ENCODE measurements at regions not wholly inside any gene's neighbourhood (a gene's known extent, or its start where the extent isn't known, plus 50 kb on each side); places are given as distances from the start of the nearest gene placed in this dataset.
"Not testable (repeated sequence)": the region's sequence is repeated elsewhere in the genome, so short reads cannot be mapped to it uniquely, and the experiment has no call there.

DNA sequence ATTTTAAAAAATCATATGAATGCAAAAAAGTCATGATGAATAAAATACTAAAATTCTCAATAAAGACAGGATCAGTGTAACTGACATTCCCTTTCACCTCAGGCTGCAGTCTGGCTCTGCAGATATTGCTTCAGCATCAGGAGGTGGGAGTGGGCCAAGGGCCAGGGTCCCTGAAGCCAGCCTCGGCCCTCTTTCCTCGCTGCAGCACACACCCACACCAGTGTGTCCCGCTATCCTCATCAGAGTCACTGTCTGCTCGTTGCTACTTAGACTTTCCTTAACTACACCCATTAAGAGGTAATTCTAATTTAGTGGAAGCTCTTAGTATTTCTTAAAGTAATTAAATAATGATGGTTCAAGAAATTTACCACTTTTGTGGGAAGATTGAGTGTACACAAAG is 298.2 kb downstream of the UBE3D start:
- intact Hi-C loops (cut with DNase I) = no loop called here
- DNase-seq (ENCODE audit: low spot score) = no peak

DNA sequence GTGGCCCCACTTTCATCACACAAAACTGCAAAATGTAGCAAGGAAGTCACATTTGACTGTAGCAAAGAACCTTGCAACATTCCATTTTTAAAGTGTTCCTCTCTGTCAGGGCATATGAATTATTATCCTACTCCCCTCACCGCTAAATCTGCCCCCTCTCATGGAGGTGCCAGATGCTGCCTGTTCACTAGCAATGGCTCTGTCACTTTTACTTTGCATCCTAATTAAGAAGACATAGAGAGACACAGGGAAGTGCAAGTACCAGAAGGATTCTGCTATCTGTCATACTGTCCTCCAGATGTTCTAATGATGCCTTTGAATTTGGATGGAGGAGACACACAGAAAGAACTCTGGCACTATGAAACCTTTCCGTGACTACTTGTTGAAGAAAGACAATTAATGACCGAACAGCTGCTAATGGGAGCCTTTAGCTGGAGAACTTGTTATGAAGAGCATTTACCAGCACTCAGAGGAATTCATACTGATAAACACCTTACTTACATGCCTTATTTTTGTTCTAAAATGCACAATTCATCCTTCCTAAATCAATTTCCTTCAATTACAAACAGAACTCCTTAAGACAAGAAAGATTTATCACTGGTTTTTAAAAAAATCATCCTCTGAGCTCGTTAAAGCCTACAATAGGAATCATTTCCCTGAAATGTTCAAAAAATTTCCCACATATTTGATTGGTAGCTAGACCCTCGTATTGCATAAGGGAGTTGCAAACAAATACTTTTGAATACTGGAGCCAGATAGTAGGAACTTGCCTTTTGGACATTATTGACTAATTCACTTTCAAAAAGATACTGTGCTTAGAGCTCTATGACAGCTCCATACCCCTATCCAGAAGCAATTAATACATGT is 292.6 kb downstream of the UBE3D start:
- intact Hi-C loops (cut with DNase I) = no loop called here

DNA sequence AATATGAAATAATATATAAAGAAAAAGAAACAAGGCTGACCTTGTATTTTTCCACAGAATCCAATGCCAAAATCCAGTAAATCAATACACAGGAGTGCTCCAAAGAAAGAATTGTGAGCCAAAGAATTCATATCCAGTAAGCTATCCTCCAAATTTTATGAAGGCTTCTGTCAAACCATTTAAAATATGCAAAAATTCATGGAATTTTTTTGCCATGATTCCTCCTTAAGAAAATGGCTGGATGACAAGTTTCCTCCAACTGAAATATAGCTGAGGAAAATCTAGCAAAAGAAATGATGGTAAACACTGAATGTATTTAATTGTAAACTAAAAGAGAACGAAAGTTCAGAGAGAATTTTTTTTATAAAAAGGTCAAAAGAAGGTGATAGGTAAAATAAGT is 290.3 kb downstream of the UBE3D start:
- intact Hi-C loops (cut with DNase I) = no loop called here
- no peak for DNase-seq (ENCODE audit: low spot score)

More for the DNA sequence above, 292.6 kb downstream of the UBE3D start:
- DNase-seq (ENCODE audit: low spot score) = no peak

DNA sequence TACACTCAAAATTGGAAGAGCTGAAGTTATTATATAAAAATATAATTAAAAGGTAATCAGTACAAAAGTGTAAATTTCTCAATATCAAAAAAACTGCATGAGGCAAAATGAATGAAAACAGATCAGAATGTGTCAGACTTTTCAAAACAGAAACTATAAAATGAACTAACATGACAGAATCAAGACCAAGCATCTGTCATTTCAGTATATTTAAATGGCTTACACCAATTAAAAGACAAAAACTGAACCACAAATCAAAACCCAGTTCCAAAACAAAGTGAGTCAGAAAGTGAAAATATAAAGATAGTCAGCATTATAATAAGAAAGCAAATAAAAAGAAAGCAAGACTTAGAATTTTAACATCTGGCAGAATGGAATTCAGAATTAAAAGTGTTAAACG is 289.7 kb downstream of the UBE3D start:
- intact Hi-C loops (cut with DNase I) = no loop called here
- DNase-seq (ENCODE audit: low spot score) = no peak

DNA sequence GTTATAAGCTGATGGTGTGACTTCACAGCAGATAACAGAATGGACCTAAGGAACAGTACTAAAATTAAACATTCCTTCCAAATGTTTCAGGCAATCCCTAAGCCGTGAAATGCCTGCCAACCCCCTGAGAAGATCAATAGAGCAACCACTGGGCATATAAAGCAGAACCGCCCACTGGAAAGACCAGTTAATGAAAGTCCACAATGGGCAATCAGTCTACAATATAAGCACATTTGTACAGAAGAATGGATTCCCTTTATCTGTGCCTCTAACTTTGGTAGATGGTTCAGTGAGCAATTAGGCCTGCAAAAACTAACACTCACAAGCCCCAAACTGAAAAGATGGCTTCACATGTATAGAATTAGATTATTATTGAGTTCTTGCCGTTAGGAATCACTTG is 286.6 kb downstream of the UBE3D start:
- intact Hi-C loops (cut with DNase I) = no loop called here
- no peak for DNase-seq (ENCODE audit: low spot score)

DNA sequence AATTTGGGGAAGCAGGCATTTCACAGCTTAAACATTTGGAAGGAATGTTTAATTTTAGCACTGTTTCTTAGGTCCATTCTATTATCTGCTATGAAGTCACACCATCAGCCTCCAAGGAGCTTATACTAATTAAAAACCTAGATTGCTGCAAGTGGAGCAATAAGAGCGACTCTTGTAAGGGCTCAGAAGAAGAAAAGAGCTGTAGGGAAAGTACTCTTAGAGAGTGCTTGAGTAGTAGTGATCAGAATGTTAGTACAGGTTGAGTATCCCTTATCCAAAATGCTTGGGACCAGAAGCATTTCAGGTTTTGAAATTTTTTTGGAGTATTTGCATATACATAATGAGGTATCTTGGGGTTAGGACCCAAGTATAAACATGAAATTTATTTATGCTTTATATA is 285.3 kb downstream of the UBE3D start:
- intact Hi-C loops (cut with DNase I) = no loop called here
- DNase-seq (ENCODE audit: low spot score) = no peak

DNA sequence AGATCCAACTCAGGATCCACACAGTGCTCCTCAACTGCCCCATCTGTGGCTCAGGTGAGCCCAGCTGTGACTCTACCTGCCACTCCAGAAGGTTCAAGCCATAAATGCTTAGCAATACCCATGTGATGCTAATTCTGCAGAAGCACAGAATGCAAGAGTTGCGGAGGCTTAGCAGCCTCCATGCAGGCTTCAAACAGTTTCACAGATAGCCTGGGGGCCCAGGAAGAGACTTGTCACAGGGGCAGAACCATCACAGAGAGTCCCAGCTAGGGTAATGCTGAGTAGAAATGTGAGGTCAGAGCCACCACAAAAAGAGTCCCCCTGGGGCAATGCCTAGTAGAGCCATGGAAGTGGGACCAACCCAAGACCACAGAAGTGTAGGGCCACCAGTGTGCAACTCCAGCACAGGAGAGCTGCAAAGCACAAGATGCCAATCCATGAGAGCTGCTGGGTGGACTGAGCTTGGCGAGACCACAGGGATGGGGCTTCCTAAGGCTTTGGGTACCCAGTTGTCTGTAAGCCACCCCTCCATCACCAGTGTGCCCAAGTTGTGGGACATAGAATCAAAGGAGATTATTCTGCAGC is 283.9 kb downstream of the UBE3D start:
- DNase-seq (ENCODE audit: low spot score) = no peak

DNA sequence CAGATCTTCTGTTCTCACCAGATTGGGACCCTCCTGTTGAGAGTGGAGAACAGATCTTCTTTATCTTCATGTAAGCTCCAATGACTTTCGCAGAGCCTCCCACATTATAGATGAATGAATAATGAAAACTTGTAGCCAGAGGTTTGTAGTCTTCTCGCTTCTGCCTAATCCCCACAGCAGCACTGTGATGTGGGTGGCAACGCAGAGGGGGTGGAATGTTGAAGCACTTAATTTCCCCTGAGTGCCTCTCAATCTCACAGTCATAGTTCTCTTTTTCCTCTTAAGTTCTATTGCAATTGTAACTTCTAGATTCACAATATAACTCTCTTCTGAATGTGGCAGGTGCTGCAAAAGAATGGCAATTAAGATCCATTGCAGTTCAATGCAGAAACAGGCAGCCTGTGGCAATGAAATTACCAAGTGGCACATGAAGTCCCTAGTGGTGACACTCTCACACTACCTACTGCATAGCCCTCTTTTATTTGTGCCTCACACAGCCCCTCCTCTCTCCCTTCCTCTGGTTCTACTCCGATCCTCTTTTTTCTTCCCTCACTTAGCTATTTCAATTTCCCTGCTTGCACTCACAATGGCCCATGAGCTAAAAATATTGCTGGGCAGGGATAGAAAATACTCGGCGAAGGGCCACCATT is 281.9 kb downstream of the UBE3D start:
- no peak for DNase-seq (ENCODE audit: low spot score)
- intact Hi-C loops (cut with DNase I) = no loop called here

More for the DNA sequence above, 283.9 kb downstream of the UBE3D start:
- intact Hi-C loops (cut with DNase I) = no loop called here

DNA sequence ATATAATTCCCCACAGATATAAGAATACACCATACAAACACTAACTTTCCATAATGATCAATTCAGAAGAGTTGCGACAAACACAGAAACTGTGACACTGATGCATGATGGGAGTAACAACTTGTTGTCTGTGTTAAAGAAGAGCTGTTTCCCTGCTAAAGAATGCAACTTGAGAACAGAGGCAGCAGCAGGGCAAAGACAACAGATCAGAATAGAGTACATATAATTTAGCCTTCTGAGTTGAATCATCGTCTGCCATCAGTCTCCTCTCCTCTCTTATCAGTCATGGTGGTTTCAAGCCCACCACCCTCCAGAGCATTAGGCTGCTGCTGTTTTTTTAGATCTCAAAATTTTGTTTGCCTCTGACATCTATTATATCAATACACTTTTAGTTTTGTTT is 280.4 kb downstream of the UBE3D start:
- no peak for DNase-seq (ENCODE audit: low spot score)
- intact Hi-C loops (cut with DNase I) = no loop called here

DNA sequence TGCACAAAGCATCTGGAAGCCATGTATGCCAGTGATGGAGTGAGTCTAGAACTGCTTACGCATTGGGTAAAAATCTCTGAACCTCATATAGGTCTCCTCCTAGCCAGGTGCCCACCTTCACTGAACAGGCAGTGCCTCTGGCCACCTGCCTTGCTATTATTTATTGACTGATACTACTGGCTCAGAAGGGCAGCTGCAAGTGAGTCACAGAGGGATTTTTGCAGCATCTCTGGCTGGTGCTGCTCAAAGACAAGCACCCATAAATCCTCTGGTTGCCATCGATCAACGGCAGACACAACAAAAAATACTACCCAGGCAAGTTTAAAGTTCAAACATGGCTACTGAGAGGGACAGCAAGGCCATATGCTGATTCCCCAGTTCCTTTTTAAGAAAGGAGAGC is 279.4 kb downstream of the UBE3D start:
- intact Hi-C loops (cut with DNase I) = no loop called here

DNA sequence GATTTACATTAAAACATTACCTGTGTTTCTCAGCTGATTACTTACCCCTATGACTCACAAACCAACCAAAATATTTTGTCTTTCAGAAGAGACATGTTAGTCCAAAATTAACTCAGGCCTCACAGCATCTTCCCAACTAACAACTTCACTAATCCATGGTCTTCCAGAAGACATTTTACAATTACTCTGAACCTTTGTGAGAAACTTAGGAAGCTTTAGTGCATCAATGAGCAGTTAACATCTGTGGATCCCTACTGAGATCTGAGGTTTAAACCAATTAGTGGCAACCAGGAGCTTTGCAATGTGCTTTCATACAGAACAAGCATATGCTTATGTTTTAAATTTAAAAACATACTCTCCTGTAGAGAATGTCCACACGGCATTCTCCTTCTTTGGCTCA is 269.7 kb downstream of the UBE3D start:
- intact Hi-C loops (cut with DNase I) = no loop called here
- no peak for DNase-seq (ENCODE audit: low spot score)

More for the DNA sequence above, 279.4 kb downstream of the UBE3D start:
- no peak for DNase-seq (ENCODE audit: low spot score)

DNA sequence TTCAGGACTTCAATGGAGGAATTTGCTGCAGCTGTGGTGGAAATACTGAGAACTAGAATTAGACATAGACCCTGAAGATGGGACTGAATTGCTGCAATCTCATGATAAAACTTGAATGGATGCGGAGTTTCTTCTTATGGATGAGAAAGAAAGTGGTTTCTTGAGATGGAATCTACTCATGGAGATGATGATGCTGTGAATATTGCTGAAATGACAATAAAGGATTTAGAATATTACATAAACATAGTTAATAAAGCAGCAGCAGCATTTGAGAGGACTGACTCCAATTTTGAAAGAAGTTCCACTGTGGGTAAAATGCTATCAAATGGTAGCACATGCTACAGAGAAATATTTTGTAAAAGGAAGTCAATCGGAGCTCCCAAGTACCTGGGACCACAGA is 264.6 kb downstream of the UBE3D start:
- DNase-seq (ENCODE audit: low spot score) = no peak
- intact Hi-C loops (cut with DNase I) = no loop called here

DNA sequence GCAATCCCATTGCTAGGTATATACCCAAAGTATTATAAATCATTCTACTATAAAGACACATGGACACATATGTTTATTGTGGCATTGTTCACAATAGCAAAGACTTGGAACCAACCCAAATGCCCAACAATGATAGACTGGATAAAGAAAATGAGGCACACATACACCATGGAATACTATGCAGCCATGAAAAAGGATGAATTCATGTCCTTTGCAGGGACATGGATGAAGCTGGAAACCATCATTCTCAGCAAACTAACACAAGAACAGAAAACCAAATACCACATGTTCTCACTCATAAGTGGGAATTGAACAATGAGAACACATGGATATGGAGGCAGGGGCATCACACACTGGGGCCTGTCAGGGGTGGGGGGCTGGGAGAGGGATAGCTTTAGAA is 249.4 kb downstream of the UBE3D start:
- DNase-seq (ENCODE audit: low spot score); intact Hi-C loops (cut with DNase I): not testable (repeated sequence)

DNA sequence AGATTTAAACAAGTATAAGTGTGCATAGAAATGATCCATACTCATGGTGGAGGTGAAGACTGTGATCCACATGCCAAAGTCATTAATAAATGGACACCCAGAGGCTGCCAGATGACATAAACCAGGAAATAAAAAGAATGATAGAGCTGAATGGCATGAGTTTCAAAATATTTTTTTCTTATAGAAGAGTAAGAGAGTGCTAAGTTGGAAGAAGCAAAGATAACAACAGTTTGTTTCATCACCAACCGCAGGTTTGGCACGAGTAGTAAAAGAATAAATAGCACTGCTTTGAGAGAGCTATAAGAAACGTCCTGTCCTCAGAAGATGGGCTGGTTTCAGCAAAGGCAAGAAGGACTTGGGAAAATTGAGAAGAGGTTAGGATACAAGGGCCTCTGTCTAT is 246.9 kb downstream of the UBE3D start:
- DNase-seq (ENCODE audit: low spot score) = no peak
- intact Hi-C loops (cut with DNase I) = no loop called here

DNA sequence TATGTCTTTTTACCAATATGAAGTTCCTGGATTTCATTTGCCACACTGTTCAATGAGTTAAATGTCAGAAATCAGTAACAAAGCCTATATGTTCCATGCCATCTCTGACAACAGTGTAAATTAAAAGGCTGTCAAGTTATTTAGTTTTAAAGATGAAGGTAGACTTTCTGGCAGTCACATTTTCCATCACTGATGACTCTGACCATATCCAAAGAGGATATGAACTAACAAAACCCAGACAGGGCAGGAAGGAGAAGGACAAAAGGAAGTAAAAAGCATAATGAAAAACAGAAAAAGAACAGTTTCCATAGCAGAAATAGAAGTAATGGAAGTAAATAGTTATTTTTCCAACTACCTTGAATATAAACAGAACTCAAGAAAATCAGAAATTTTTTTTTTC is 242.3 kb downstream of the UBE3D start:
- intact Hi-C loops (cut with DNase I) = no loop called here
- DNase-seq (ENCODE audit: low spot score) = no peak

DNA sequence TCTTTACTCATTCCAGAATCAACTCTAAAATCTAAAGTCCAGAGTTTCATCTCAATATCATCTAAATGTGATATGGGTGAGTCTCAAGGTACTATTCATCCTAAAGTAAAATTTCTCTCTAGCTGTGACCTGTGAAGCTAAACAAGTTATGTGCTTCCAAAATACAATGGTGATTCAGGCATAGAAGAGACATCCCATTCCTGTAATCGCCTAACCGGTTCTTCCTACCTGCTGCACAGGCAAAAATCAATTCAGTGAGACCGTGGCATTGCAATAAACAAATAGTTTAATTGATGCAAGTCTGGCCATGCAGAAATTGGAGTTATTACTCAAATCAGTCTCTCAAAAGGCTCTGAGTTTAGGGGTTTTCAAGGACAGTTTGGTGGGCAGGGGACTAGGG is 232.8 kb downstream of the UBE3D start:
- intact Hi-C loops (cut with DNase I) = no loop called here
- DNase-seq (ENCODE audit: low spot score) = no peak

DNA sequence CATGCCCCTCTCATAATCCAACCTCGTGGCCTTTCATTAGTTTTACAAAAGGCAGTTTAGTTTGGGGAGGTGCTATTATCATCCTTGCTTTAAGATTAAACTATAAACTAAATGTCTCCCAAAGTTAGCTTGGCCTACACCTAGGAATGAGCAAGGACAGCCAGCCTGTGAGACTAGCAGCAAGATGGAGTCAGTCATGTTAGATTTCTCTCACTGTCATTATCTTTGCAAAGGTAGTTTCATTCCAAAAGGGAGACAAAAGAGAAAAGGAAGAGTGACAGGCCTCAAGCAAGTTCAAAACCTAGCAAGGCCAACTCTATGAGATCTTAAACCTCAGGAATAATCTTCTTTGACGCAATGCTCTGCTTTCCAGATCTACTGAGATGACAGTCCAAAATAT is 232.2 kb downstream of the UBE3D start:
- no peak for DNase-seq (ENCODE audit: low spot score)
- intact Hi-C loops (cut with DNase I) = no loop called here

DNA sequence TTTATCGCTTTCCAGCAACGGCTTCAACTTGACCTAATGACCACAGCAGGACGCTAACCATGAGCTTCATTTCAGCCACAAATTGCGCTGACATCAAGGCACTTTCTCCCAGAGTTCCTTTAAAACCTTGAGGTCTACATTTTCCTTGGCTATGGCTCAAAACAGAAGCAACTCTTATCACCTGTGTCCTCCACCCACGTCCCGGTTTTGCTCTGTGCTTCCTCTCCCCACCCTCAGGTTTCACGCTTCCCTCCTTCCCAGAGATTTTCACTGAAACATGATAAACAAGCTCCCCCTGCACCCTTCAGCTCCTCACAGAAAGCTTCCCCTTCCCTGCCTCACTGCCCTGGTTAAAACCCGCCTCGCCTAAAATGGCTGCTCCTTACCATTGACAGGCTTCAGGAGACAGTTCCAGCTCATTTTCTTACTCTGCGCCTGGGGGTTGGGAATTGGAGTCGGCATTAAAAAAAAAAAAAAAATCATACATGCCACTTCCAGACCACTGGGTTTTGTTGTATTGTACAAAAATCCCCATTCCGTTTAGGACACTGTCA is 229.5 kb downstream of the UBE3D start:
- intact Hi-C loops (cut with DNase I) = no loop called here
- DNase-seq (ENCODE audit: low spot score) = no peak

DNA sequence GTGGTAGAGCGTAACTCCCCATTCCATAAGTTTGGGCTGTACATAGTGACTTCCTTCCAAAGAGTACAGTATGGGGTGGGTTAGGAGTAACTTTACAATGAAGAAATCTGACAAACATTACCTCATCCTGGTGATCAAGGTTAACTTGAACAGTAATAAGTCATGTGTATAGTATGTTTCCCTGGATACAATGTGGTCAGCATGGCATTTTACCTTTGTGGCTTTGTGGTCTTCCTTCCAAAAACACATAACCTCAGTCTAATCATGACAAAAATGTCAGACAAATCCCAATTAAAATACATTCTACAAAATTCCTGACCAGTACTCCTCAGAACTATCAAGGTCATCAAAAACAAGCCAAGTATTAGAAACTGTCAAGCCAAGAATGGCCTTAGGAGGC is 225.1 kb downstream of the UBE3D start:
- intact Hi-C loops (cut with DNase I) = no loop called here

DNA sequence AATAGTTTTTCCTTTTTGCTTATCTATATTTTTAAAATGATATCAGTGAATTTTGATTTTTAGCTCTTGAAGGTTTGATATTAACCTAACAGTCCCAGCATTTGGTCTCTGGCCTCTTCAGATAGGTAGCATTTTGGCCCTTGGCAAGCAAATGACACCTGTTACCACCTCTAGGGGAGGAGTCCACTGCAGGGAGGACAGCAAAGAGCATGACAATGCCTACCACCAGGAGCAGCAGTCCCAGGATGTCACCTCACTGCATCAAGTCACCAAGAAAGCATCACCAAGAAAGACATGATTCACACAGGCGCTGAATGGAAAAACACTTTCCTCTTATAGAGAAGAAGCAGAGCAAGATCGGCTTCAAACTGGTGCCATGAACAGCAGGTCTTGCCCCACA is 224.3 kb downstream of the UBE3D start:
- intact Hi-C loops (cut with DNase I) = no loop called here
- DNase-seq (ENCODE audit: low spot score) = no peak

More for the DNA sequence above, 225.1 kb downstream of the UBE3D start:
- no peak for DNase-seq (ENCODE audit: low spot score)
